HG02938 (cell line): ENCODE measurements at regions not wholly inside any gene's neighbourhood (a gene's known extent, or its start where the extent isn't known, plus 50 kb on each side); places are given as distances from the start of the nearest gene placed in this dataset.

Source experiments
- ATAC-seq: cut with Tn5 transposase; IDR thresholded peaks from one replicate; pipeline ENCODE4 v1.9.1; 2021; ENCODE audit warnings: mild to moderate bottlenecking, moderate library complexity; ENCODE audit not compliant: unreplicated experiment

- ATAC-seq: no peak
Measured at GRCh38 chr12:88957358-88957757, 377.1 kb upstream of the KITLG start.

- no peak for ATAC-seq
Measured at GRCh38 chr12:88955531-88955930, 375.3 kb upstream of the KITLG start.

GRCh38 chr12:88953029-88953586 is 372.8 kb upstream of the KITLG start:
- no peak for ATAC-seq

GRCh38 chr12:88952562-88952942 is 372.3 kb upstream of the KITLG start:
- ATAC-seq: no peak

GRCh38 chr12:88951860-88952561 is 371.7 kb upstream of the KITLG start:
- ATAC-seq: no peak

GRCh38 chr12:88951177-88951576 is 370.9 kb upstream of the KITLG start:
- no peak for ATAC-seq

- ATAC-seq: no peak
Measured at GRCh38 chr12:88947486-88948043, 367.3 kb upstream of the KITLG start.

- ATAC-seq: peak; percentile 50
Measured at GRCh38 chr12:88946372-88946997, 366.2 kb upstream of the KITLG start.

- no peak for ATAC-seq
Measured at GRCh38 chr12:88945051-88945732, 364.9 kb upstream of the KITLG start.

GRCh38 chr12:88944397-88944796 is 364.1 kb upstream of the KITLG start:
- no peak for ATAC-seq

GRCh38 chr12:88940854-88941253 is 360.6 kb upstream of the KITLG start:
- no peak for ATAC-seq

GRCh38 chr12:88935856-88936255 is 355.6 kb upstream of the KITLG start:
- no peak for ATAC-seq

GRCh38 chr12:88934163-88934747 is 354.0 kb upstream of the KITLG start:
- ATAC-seq: no peak

- peak; percentile 45 for ATAC-seq
Measured at GRCh38 chr12:88932457-88932856, 352.2 kb upstream of the KITLG start.

- ATAC-seq: no peak
Measured at GRCh38 chr12:88931598-88931997, 351.3 kb upstream of the KITLG start.

- no peak for ATAC-seq
Measured at GRCh38 chr12:88925454-88925853, 345.2 kb upstream of the KITLG start.

GRCh38 chr12:88924162-88924561 is 343.9 kb upstream of the KITLG start:
- ATAC-seq: no peak

GRCh38 chr12:88923631-88924030 is 343.4 kb upstream of the KITLG start:
- no peak for ATAC-seq

- no peak for ATAC-seq
Measured at GRCh38 chr12:88922816-88923215, 342.5 kb upstream of the KITLG start.

- no peak for ATAC-seq
Measured at GRCh38 chr12:88921890-88922532, 341.7 kb upstream of the KITLG start.

GRCh38 chr12:88921434-88921833 is 341.2 kb upstream of the KITLG start:
- ATAC-seq: no peak
